HG02798 (cell line): ENCODE measurements at regions not wholly inside any gene's neighbourhood (a gene's known extent, or its start where the extent isn't known, plus 50 kb on each side); places are given as distances from the start of the nearest gene placed in this dataset.

Experiments used
- ATAC-seq: cut with Tn5 transposase; IDR thresholded peaks from one replicate; pipeline ENCODE4 v1.9.1; 2021; ENCODE audit warnings: mild to moderate bottlenecking; ENCODE audit not compliant: unreplicated experiment, poor library complexity

- ATAC-seq, result no peak
Measured at GRCh38 chr2:139228276-139228675, 448.1 kb upstream of the NXPH2 start.

- no peak for ATAC-seq
Measured at GRCh38 chr2:139225961-139226360, 445.8 kb upstream of the NXPH2 start.

- no peak for ATAC-seq
Measured at GRCh38 chr2:139218181-139218580, 438.0 kb upstream of the NXPH2 start.

GRCh38 chr2:139217641-139218040 is 437.5 kb upstream of the NXPH2 start:
- no peak for ATAC-seq

DNA sequence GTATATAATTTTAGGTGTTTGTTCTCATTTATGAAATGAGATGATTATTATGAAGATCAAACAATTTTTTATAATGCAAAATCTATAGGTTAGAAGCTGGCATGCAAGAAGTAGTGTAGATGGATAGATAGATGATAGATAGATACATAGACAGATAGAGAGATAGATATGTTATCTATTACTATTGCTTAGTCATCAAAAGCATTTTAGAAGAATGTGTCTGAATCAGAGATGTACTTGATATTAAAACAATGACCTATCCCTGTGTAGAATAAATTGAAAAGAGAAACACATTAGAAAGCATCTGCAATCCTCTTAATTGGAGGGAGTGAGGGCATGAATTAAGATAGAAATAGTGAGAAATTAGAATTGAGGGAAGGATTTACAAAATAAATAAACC is 436.2 kb upstream of the NXPH2 start:
- no peak for ATAC-seq

- ATAC-seq, result no peak
Measured at GRCh38 chr2:139214801-139215200, 434.6 kb upstream of the NXPH2 start.

GRCh38 chr2:139209586-139209985 is 429.4 kb upstream of the NXPH2 start:
- no peak for ATAC-seq

DNA sequence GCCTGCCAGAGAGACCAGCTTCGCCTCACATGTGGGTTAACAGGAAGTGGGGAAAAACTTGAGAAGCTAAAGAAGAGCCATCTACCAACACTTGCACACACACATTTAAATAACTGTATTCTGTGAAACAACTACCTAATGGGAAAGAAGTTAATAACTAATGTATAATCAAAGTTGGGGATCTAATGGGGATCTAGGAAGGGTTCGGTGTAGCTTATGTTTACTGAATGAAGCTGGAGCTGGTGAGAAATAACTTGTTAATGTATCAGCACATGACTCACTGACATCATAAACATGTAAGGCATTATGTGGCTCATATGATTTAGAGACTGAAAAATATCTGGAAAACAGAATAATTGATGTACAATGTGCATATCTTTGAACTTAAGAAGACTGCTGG is 421.3 kb upstream of the NXPH2 start:
- ATAC-seq, result no peak

DNA sequence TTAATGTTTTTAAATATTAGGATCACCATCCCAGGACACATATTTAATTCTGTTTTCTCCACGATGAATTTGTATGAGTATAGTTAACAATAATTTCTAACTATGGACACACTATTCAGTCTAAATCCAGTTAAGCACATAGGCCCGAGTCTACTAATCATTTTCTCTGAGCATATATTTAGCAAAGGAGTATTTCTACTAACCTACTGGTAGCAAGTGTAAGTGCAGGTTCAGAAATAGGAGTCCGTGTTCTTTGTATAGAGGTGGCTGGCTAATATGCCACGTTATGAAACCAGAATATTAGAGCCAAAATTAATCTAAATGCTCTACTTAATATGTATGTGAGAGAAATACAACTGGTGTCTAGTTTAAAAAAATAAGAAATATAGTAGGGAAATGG is 416.6 kb upstream of the NXPH2 start:
- no peak for ATAC-seq

DNA sequence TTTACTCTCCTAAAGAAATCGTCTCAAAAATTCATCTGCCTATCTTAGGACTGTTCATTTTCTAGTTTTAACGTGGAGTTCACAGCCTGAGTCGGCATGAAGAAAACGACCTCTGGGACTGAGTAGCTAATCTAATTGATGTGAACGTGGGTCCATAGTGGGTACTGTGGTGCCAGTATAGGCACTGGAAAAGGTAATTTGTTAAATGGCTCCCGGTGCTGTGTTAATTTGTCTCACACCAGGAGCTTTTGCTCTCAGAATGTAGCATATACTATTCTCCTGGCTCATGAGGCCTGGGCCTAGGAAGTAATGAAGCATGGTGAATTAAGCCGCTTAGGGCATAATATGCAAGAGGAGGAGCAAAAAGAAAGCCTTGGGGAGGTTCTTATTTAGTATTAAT is 414.4 kb upstream of the NXPH2 start:
- no peak for ATAC-seq

DNA sequence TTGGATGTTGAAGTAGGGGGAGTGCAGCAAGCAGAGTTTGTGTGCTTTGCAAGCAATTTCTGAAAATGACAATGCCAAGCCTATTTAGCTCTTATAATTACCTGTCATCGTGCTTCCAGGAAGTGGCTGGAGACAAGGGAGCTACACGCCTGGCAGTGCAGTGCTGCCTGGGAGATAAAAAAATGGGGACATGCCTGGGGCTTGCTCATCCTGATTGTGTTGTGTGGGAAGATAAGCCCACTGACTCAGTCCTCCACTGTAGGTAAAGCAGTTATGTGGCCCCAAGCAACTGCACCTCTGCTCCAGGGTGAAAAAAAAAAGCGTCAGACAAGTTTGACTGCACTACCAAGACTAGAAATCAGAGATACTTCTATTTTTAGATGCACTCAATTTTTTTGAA is 396.9 kb upstream of the NXPH2 start:
- no peak for ATAC-seq

GRCh38 chr2:139175510-139175909 is 395.3 kb upstream of the NXPH2 start:
- ATAC-seq, result no peak

GRCh38 chr2:139170406-139170805 is 390.2 kb upstream of the NXPH2 start:
- no peak for ATAC-seq

GRCh38 chr2:139165601-139166000 is 385.4 kb upstream of the NXPH2 start:
- ATAC-seq, result no peak

- no peak for ATAC-seq
Measured at GRCh38 chr2:139165041-139165440, 384.9 kb upstream of the NXPH2 start.

- ATAC-seq, result no peak
Measured at GRCh38 chr2:139162957-139163356, 382.8 kb upstream of the NXPH2 start.

DNA sequence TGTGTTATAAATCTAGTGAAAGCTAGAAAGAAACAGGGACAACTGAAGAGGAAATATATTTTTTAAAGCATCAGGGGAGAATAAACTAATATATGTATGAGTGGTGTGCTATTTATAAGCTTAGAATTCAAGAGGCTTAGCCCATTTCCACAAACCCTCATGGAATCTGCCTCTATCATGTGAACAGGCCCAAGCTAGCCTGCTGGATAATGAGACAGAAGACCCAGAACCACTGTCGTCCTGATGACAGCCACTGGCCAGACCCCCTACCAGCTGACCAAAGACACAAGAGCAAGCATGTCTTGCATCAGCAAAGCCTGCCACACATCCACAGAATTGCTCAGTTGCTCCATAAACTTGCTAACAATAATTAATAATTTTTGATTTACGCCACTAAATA is 382.3 kb upstream of the NXPH2 start:
- ATAC-seq, result no peak

GRCh38 chr2:139160836-139161235 is 380.6 kb upstream of the NXPH2 start:
- no peak for ATAC-seq

DNA sequence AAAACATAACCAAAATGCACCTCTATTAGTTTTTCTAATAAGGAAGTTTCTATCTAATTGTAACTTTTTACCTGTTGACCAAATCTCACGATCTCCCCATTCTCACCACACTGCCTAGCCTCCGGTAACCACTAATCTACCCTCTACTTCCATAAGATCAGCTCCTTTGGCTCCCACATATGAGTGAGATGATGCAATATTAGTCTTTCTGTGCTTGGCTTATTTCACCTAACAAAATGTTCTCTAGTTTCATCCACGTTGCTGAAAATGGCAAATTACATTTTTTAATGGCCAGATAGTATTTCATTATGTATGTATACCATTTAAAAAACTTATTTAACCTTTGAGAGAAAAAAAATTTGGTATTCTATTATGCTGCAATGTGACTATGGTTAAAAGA is 379.0 kb upstream of the NXPH2 start:
- ATAC-seq, result no peak

DNA sequence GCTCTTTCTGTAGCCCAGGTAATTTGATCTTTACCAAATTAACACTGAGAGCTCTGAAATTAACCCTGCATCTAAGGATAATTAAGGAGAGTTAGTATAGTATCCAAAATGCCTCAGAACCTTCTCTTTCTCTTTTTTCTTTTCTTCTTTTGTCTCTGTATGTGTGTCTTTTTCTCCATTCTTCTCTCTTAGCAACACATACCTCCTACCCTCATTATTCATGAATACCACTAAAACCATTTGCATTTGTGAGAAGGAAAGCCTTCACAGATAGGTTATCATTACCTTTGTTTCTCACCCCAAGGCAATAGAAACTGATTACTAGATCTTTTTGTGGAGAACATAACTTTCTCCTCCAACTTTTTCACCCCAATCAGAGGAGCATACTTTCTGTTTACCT is 376.5 kb upstream of the NXPH2 start:
- ATAC-seq, result no peak

GRCh38 chr2:139155991-139156390 is 375.8 kb upstream of the NXPH2 start:
- no peak for ATAC-seq

DNA sequence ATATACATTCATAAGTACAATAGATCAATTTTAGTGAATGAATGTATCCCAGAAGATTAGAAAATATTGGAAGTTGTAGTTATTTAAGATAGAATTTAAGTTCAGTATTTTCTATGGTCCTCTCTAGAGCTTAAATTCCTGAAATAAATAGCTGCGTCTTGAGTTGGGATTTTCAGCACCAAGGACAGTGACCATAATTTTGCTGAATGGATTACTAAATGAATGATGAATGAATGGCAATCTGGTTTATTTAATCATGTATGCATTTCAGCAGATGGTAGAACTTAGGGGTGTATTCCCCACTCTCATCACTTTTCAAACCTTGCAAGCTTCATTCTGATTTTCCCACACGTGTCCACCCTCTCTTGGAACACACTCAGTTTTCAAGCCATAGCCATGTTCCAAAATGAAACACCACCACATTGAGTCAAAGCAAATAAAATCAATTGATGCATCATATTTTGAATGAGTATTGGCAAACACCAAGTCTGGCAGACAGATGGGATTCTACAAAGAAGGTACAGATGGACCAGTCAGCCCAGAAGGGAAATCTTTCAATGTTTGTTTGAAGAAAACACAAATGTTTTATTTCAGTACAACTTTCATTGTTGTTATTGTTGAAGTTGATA is 362.2 kb upstream of the NXPH2 start:
- ATAC-seq, result no peak

DNA sequence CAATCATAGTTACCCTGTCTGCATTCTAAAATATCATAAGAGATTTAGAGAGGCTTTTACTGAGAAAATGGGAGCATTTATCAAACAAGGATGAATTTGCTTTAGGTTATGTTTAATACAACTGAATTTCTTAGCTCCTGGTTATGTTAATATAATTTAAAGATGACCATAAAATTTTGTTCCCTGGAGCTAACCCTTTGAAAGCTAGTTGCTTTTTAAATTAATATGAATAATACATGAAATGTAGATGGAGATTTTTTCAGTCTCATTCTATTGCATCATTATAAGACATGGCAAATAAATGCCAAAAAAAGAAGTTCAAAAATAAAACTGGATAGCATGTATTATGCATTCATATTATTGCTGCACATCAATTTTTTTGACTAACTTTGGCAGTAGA is 344.1 kb upstream of the NXPH2 start:
- no peak for ATAC-seq
